Suprapubic skin (tissue), 4 donors: ENCODE measurements at regions not wholly inside any gene's neighbourhood (a gene's known extent, or its start where the extent isn't known, plus 50 kb on each side); places are given as distances from the start of the nearest gene placed in this dataset.

Experiments used
- DNase-seq, 2 donors: peaks; one replicate each; pipeline ENCODE4 v3.0.0-alpha.2; 2019; ENCODE audit warnings: low spot score in 2 of 2
- H3K27ac ChIP-seq: fragments of 200-600 bp; sonication (generic); one replicate; pipeline ENCODE4 v1.5.1; 2019
- H3K27me3 ChIP-seq: fragments of 200-600 bp; sonication (generic); one replicate; pipeline ENCODE4 v1.5.1; 2019
- H3K36me3 ChIP-seq: fragments of 200-600 bp; sonication (generic); one replicate; pipeline ENCODE4 v1.5.1; 2019
- H3K4me1 ChIP-seq: fragments of 200-600 bp; sonication (generic); one replicate; pipeline ENCODE4 v1.5.1; 2019
- H3K4me3 ChIP-seq: fragments of 200-600 bp; sonication (generic); one replicate; pipeline ENCODE4 v1.5.1; 2019; ENCODE audit warnings: mild to moderate bottlenecking
- H3K9me3 ChIP-seq: fragments of 200-600 bp; sonication (generic); one replicate; pipeline ENCODE4 v1.5.1; 2019
- CTCF ChIP-seq, 2 donors: fragments of 200-600 bp in 1 of 2; fragments of 450-650 bp in 1 of 2; sonication (generic) in 1 of 2; IDR thresholded peaks; one replicate each; pipeline ENCODE4 v1.5.1; 2016 to 2019; ENCODE audit warnings: antibody characterized with exemption in 2 of 2, mild to moderate bottlenecking in 1 of 2, moderate library complexity in 1 of 2
- EP300 ChIP-seq: sonication (generic); formaldehyde crosslinking; IDR thresholded peaks from one replicate; pipeline ENCODE4 v1.6.1; 2017; ENCODE audit warnings: antibody characterized with exemption
- POLR2A ChIP-seq, 2 donors: fragments of 450-650 bp; IDR thresholded peaks; one replicate each; pipeline ENCODE4 v1.6.1; 2017; ENCODE audit warnings: antibody characterized with exemption in 2 of 2, mild to moderate bottlenecking in 2 of 2, moderate library complexity in 2 of 2
- POLR2AphosphoS5 ChIP-seq, 3 donors: sonication (generic); formaldehyde crosslinking; IDR thresholded peaks; one replicate each; pipeline ENCODE4 v1.6.1; 2017; ENCODE audit warnings: antibody characterized with exemption in 3 of 3
- WGBS: methylation state at CpG from one replicate; pipeline ENCODE4 v1.1.5; 2018; 5-methylcytosine and 5-hydroxymethylcytosine counted together

GRCh38 chr12:58419196-58419760 lies 477.9 kb downstream of the ATP23 start:
- no peaks in the 10 kb centered on the region for H3K9me3 ChIP-seq
- peaks cover 25% of the 10 kb centered on the region for H3K4me1 ChIP-seq
- no peak for DNase-seq
- no peak overlapping the region for H3K4me3 ChIP-seq
- H3K27me3 ChIP-seq = no peaks in the 10 kb centered on the region
- no peaks in the 10 kb centered on the region for H3K36me3 ChIP-seq
- H3K27ac ChIP-seq = peak overlapping the region; percentile 43
- WGBS = 52% methylated on average over 8 of the region's 13 CpGs
- TF ChIP-seq POLR2AphosphoS5 (IDR thresholded peaks at IDR 0.05) (no peak), POLR2A (IDR thresholded peaks at IDR 0.05) (no peak), CTCF (IDR thresholded peaks at IDR 0.05) (no peak), EP300 (no peak)

GRCh38 chr12:58419905-58420304 lies 478.5 kb downstream of the ATP23 start:
- Histone ChIP-seq H3K27ac (peak overlapping the region; percentile 43), H3K27me3 (no peaks in the 10 kb centered on the region), H3K36me3 (no peaks in the 10 kb centered on the region), H3K4me1 (peaks cover 26% of the 10 kb centered on the region), H3K9me3 (no peaks in the 10 kb centered on the region), H3K4me3 (no peak overlapping the region)
- TF ChIP-seq EP300 = no peak
- TF ChIP-seq POLR2AphosphoS5 (IDR thresholded peaks at IDR 0.05) = no peak
- TF ChIP-seq POLR2A (IDR thresholded peaks at IDR 0.05) = no peak
- TF ChIP-seq CTCF (IDR thresholded peaks at IDR 0.05) = no peak
- DNase-seq = no peak
- WGBS = 32% methylated on average over 1 of the region's 1 CpG

GRCh38 chr12:58420503-58420902 lies 479.1 kb downstream of the ATP23 start:
- peaks cover 30% of the 10 kb centered on the region for H3K4me1 ChIP-seq
- no peaks in the 10 kb centered on the region for H3K27me3 ChIP-seq
- no peak for DNase-seq
- H3K9me3 ChIP-seq = no peaks in the 10 kb centered on the region
- H3K4me3 ChIP-seq = no peak overlapping the region
- 18% methylated on average over 4 of the region's 4 CpGs for WGBS
- TF ChIP-seq CTCF (IDR thresholded peaks at IDR 0.05) (no peak), POLR2AphosphoS5 (IDR thresholded peaks at IDR 0.05) (no peak), EP300 (no peak), POLR2A (IDR thresholded peaks at IDR 0.05) (no peak)
- no peak overlapping the region for H3K27ac ChIP-seq
- H3K36me3 ChIP-seq = no peaks in the 10 kb centered on the region

- Histone ChIP-seq H3K4me1 (peaks cover 42% of the 10 kb centered on the region), H3K27ac (no peak overlapping the region), H3K27me3 (no peaks in the 10 kb centered on the region), H3K4me3 (no peak overlapping the region), H3K36me3 (no peaks in the 10 kb centered on the region), H3K9me3 (no peaks in the 10 kb centered on the region)
- no peak for DNase-seq
- TF ChIP-seq POLR2A (IDR thresholded peaks at IDR 0.05) (no peak), EP300 (no peak), CTCF (IDR thresholded peaks at IDR 0.05) (no peak), POLR2AphosphoS5 (IDR thresholded peaks at IDR 0.05) (no peak)
- 88% methylated on average over 3 of the region's 3 CpGs for WGBS
These were observed 480.6 kb downstream of the ATP23 start for GRCh38 chr12:58421990-58422389.

GRCh38 chr12:58424735-58425392 lies 483.5 kb downstream of the ATP23 start:
- WGBS = 13% methylated on average over 1 of the region's 1 CpG
- H3K9me3 ChIP-seq = no peaks in the 10 kb centered on the region
- peaks cover 32% of the 10 kb centered on the region for H3K4me1 ChIP-seq
- no peaks in the 10 kb centered on the region for H3K36me3 ChIP-seq
- peak overlapping the region; percentile 72 for H3K27ac ChIP-seq
- DNase-seq = no peak
- no peak overlapping the region for H3K4me3 ChIP-seq
- no peaks in the 10 kb centered on the region for H3K27me3 ChIP-seq
- TF ChIP-seq POLR2AphosphoS5 (IDR thresholded peaks at IDR 0.05) = no peak
